ENCODE measurements at regions not wholly inside any gene's neighbourhood (a gene's known extent, or its start where the extent isn't known, plus 50 kb on each side); places are given as distances from the start of the nearest gene placed in this dataset.
A peak's percentile ranks its signal among the peaks of the same experiment; 100 is the strongest.

DNA sequence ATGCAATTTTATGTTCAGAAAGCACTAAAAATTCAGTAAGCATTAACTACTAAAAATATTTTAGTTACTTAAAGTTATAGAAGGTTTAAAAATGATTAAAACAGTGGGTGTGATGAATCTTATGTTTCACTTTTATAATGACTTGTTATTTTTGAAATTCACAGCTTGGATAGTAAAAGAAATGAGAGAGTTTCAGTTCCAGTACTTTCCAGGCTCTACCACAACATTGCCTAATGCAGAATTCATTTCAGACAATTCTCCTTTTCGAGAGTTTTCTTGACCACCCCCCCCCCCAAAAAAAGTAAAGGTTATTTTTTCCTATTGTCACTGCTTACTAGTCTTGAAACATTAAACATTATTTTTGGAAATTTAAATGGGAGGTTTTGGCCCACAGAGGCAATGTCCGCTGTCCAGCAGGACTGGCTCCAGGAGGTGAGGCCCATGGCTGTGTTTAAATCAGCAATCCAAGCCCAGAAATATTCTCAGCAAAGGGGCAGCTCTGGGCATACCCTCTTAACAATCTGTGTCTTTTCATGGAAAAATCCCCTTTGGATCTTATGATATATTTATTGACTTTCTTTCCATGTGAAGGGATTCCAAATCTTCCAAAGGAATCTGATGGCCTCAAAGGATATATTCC lies 519.9 kb downstream of the MAFB start:
- no peak for DNase-seq (ENCODE audit: low read depth, low spot score)

DNA sequence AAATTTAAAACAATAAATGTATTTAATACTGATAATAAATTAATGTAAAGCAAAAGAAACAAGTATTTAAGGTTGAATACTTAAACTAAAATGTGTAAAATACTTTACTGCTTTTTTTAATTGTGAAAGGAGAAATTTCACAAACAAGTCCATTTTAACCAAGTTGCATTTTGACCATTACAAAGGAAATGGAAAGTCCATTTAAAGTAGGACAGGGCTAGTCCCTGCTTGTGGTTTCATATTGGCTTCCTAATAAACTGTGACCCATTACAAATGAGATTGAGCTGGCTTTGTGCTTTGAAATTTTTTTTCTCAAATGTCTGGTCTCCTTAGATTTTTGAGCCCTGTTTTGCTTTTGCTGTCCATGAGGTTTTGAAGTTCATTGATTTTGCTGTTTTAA lies 527.6 kb downstream of the MAFB start:
- DNase-seq (ENCODE audit: low read depth, low spot score) = no peak

DNA sequence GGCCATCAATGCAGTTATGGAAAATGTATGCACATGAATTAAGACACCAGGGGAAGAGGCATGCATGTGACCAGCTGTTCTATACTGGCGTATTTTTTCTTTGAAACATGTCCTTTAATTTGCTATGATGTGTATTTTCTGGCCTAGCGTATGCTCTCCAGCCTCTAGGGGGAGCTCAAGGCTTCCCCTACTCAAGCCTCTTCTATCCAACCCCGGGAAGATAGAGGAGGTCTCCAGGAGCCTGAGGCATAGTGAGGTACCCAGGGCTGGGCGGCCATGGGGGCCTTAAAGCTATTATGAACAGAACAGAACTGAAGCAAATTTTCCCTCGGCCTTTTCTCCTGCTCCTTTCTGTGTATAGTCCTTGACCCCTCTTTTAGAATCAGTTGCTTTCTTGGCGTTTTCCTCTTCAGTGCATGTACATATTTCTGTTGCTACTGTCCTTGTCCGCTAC lies 528.9 kb downstream of the MAFB start:
- peak; percentile 56 for DNase-seq (ENCODE audit: low read depth, low spot score)

DNA sequence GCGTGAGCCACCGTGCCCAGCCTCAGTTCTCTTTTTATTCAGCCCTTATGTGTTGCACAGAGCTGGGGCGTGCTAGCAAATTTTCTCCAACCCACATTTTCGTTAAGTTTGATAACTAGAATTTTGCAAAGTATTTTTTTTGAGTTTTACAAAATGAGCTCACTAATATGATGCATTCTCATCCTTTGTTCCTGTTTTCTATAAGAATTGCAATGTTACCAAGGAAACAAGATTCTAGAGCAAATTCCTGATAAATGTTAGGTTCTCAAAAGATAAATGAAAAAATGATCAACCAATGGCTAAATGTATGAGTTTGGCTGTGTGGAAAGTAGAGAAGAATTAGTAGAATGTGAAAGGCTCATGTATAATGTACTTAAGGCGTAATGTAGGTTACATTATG lies 529.8 kb downstream of the MAFB start:
- no peak for DNase-seq (ENCODE audit: low read depth, low spot score)

DNA sequence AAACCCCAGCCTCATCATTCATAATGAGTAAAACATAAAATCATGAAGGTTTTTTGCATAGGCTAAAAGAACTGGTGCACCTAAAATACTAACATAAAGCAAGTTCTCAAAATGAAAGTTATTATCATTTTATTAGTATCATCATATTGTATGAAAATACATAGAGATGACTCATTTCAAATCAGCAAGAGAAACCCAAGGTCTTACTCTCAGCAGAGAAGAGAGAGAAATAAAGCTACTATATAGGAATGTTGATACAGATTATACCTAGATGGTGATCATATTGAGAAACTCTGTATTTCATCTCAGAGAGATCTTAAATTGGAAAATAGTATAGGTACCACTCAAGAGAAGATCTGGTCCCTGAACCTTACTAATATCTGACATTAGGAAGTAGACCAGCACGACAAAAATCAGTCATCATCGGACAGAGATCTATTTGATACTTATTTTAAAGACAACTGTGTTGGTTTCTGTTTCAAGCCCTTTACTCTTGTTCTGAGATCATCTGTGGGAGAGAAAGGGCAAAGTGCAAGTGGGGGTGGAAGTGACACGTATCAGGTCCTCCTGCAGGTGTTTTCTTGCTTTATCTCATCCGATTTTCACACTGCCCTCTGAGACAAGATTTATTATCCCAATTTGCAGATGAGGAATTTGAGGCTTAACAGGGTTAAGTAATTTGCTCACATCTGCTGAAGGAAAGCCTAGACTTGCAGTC lies 532.3 kb downstream of the MAFB start:
- no peak for DNase-seq (ENCODE audit: low read depth, low spot score)

DNA sequence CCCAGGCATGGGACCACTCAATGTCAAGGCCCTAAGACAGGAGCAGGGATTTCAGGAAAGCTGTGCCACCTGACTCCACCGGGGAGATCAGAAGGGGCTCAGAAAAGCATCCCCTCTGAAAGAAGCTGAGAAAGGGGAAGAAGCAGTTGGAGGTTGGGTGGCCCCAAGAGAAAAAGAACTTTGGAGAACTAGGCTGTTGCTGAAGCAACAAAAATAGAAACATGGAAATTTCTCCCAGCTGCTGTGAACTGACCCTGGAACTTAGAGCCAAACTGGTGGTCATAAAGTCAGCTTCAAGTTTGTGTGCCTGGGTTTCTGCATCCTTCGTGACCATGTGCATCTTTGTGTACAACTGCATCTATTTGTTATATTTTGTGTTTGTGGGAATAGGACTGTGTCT lies 534.5 kb downstream of the MAFB start:
- no peak for DNase-seq (ENCODE audit: low read depth, low spot score)

DNA sequence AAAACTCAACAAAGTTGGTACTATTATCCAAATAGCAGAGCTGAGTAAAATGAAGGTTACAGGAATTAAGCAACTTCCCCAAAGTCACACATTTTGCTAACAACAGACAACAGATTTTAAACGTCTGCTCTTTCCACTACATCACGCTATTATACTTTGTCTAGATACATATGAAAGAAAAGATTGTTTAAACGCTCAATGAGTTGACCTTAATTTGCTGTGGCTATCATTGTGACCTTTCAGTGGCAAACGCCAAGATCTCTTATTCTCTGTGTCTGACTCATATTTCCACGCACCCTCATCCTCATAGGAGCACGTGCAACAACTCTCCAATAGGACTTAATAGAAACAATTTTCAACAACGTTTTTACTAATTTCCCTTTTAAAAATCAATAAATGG lies 540.1 kb downstream of the MAFB start:
- no peak for DNase-seq (ENCODE audit: low read depth, low spot score)

DNA sequence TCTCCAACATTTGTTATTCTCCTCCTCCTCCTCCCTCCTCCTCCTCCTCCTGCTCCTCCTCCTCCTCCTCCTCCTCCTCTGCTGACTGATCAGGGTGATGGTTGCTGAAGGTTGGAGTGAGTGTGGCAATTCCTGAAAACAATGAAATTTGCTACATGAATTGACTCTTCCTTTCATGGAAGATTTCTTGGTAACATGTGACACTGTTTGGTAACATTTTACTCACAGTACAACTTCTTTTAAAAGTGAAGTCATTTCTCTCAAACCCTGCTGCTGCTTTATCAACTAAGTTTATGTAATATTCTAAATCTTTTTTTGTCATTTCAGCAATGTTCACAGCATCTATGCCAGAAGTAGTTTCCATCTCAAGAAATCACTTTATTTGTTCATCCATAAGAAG lies 543.0 kb downstream of the MAFB start:
- no peak for DNase-seq (ENCODE audit: low read depth, low spot score)

DNA sequence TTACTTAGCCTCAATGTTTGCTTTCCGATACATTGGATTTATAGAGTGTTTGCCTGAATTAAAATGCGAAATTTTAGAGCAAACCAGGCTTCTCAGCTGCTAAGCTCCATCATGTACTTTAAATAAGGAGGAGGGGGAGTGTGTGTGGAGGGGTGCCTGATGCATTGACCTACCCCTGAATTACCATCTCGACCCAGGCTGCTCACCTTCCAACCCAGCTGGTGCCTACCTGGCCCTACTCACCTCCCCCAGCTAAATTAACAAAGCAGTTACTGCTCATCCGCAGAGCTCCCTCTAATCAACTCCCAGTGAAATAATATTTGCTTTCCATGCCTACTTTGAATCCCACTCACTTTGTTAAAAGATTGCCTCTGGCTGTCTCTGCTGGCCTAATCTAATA lies 544.5 kb downstream of the MAFB start:
- DNase-seq (ENCODE audit: low read depth, low spot score) = no peak

DNA sequence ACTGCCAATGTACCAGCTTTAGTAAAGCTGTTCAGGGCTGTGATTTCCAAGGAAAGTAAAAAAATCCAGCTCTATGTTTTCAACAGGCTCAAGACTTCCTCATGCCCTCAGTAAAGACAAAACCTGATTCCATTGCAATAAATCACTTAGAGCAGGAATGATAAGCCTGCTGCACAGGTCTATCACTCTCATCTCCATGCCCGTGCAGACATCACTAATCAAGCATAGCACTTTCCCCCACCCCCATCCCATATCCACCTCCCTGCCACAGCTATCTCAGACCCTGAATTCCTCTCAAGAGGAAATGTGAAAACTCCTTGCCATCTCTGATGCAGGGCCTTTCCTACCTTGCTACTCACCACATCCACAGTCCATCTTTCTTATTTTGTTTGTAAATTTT lies 554.9 kb downstream of the MAFB start:
- no peak for DNase-seq (ENCODE audit: low read depth, low spot score)

DNA sequence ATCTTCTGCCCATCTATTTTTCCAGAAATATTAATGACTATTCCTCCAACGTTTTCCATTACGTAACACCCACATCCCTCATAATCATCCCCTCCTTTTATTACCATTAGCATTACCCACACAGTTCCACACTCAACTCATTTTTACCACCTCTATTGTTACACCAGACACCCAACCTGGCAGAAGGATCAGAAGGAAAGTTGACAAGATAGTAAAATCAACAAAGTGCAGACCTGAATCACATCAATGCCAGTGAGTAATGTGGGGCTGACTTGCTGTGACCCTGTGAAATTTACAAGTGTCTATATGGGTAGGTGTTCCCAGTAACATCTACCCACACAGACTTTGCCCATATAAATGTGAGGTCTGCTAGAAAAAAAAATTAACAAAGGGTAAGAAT lies 568.2 kb downstream of the MAFB start:
- no peak for DNase-seq (ENCODE audit: low read depth, low spot score)

DNA sequence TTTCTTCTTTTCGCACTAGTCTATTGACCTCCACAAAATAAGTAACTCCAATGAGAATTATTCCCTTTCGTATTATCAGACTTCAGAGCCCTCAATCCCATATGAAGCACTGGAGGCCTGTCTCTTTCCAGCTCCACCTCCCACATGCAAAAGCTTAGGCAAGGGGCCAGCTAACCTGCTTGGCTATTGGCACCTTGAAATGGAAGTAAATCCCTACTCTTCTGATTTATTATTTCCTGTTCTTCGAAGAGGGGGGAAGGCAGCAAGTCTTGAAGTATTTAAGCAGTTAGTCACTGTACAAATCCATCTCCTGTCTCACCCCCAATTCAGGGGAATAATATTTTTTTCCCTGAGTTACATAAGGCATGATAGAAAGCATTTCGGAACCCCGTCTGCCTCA lies 577.8 kb downstream of the MAFB start:
- DNase-seq (ENCODE audit: low read depth, low spot score) = no peak

DNA sequence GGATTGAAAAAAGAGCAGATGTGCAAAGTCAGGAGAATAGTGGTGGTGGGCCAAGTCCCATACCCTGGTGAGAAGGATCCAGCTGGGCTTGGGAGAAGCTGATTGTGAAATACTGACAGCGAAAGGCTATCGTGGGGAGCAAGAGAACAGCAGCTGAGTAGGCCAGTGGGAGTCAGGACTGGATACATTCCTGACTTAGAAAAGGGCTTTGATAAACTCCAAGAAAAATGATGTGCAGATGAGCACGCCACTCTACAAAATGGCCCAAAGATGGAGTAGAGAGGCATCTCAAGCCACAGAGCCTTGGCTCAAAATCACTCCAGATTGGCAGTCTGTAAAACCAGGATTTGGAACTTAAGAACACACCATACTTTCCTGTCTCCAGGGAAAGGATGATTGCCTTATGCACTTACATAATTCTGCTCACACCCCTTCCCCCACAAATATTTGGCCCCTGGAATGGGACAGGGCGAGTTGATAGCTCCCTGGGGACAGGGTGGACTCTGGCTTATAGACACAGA lies 578.7 kb downstream of the MAFB start:
- DNase-seq (ENCODE audit: low read depth, low spot score) = no peak

DNA sequence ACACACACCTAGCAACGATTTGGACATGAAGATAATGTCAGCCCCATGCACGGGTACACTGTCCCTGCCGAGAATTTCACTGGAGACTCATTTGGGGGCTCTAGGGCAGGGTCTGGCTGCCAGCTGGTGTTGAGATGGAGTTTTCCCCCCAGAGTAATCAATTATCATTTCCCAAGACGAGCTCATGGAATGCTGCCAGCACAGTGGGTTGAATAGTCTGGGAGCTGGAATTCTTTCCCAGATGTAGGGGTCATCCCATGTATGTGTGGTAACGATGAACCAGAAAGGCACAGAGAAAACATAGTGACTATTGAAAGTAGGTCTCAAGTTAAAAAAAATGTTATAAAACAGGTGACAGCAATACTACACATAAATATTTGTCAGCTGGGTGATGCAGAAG lies 579.9 kb downstream of the MAFB start:
- DNase-seq (ENCODE audit: low read depth, low spot score) = no peak

DNA sequence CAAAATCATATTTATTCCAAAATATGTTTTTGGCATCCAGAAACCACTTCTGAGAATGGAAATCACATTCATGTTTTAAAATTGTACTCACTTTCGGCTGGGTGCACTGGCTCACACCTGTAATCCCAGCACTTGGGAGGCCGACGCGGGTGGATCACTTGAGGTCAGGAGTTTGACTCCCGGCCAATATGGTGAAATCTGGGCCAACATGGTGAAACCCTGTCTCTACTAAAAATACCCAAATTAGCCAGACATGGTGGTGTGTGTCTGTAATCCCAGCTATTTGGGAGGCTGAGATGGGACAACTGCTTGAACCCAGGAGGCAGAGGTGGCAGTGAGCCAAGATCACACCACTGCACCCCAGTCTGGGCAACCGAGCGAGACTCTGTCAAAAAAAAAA lies 580.7 kb downstream of the MAFB start:
- DNase-seq (ENCODE audit: low read depth, low spot score) = no peak

DNA sequence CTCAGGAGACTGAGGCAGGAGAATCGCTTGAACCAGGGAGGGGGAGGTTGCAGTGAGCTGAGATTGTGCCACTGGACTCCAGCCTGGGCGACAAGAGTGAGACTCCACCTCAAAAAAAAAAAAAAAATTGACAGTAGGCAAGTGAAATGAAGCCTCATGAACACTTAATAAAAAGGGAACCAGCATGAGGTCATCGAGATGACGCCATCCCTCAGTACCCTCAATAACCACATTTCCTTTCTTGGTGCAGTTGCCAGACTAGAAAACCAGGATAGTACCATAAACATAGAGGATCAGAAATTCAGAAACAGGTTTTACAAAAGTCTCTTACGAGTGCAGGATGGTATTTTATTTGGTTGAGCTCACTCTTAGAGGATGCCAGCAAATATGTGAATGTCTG lies 584.1 kb downstream of the MAFB start:
- DNase-seq (ENCODE audit: low read depth, low spot score) = no peak

DNA sequence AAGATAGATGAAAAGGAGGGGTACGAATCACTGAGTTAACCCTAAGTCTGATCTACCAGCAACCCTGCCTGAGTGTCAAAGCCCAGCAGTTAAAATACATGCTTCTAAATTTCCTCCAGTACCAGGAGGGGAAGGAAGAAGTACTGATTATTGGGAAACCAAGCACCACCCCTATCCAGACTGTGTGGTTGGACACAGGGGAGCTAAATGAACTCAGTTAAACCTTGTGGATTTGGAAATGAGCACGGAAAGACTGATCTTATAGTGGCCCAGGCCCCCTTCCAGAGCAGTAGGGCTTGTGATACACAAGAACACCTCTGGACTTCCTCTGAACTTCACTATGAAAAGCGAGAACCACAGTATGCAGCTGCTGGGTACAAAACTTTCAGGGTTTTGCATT lies 585.6 kb downstream of the MAFB start:
- no peak for DNase-seq (ENCODE audit: low read depth, low spot score)

DNA sequence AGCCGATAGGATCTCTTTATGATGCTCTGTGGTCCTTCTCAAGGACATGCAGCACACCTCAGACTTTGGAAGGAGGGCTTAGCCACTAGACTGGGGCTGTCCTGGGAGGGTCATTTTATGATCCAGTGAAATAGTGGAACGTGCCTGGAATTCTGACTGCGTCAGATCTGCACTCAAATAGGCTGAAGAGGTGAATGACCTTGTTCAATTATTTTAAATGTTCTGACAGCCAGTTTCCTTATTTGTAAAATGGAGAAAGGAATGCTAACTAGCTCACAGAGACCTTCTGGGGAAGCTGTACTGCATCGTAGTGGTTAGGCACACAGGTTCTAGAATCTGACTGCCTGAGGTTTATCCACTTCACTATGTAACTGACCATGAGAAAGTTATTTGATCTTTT lies 587.5 kb downstream of the MAFB start:
- DNase-seq (ENCODE audit: low read depth, low spot score) = no peak

DNA sequence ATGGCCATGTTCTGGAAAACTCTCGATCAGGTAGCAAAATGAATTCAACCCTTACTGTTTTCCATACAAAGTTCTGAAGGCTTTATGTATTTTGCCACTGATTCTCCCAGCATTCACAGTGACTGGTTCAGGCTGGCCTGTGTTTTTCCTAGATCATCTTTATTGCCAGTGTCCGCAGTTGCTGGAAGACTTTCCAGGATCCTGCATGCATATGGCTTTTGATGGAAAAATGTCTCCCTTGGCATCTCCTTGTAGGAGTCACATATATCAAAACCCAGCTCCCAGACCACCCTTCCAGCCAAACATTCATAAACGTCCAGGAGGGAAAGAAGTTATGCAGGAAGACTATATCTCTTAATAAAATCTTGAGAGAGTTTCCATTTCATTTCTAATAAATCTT lies 588.8 kb downstream of the MAFB start:
- no peak for DNase-seq (ENCODE audit: low read depth, low spot score)

DNA sequence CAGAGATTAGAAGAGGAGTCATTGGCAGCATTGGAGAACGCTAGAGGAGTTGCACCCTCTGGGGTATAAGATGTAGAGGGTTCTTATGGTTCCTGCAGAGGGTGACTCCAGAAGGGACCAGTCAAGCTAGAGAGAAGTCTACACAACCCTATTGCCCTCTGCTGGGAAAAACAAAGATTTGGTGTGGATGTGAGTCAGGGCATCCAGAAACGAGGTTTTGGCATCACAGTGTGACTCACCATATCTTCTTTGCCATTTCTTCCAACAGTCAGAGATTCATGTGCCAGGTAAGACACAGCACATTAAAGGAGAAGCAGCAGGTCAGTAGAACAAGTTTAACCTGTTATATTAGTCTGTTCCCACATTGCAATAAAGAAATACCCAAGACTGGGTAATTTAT lies 598.8 kb downstream of the MAFB start:
- DNase-seq (ENCODE audit: low read depth, low spot score) = no peak

DNA sequence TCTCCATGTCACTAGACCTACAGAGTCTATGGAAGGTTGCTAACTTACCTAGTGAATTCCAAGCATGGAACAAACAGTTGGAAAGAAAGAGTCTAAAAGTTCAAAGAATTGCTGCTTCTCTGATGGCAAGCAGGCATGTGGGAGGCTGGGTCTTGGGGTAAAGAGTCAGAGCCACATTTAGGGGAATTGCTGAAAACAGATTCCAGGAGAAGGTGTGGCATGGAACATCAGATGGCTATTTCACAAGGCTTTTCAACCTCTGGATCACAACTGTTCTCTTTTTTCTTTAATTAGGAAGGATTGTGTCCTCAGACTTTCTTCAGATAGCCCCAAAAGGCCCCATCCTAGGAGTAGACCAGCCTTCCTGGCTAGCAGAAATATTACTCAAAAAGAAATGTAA lies 601.5 kb downstream of the MAFB start:
- DNase-seq (ENCODE audit: low read depth, low spot score) = no peak

DNA sequence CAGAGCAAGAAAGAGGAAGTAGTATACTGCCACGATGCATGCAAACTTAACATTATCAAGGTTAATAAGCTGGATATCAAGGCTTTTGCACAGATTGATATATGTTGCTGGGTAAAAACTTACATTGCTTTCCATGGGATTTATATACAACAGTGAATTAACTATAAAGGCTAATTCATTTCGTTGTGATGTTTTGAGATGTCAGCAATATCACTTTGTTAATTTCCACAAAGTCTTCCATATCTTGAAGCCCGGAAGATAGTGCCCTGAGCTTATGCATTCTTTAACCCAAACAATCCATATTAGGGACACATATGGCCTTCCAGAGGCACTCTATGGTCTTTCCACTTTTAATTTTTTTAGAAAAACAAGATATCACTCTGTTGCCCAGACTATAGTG lies 603.5 kb downstream of the MAFB start:
- no peak for DNase-seq (ENCODE audit: low read depth, low spot score)

DNA sequence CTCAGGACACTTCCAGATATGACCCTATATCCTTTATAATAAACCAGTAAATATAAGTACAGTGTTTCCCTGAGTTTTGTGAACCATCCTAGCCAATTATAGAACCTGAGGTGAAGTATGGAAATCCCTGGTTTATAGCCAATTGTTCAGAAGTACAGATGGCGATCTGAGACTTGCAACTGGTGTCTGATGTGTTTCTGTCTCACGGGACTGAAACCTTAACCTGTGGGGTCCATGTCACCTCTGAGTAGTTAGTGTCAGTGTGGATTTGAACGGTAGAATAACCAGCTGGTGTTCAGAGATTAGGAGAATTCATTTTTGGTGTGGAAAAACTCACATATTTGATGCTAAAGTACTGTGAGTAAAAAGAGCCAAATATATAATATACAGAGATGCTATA lies 606.6 kb downstream of the MAFB start:
- DNase-seq (ENCODE audit: low read depth, low spot score) = no peak

DNA sequence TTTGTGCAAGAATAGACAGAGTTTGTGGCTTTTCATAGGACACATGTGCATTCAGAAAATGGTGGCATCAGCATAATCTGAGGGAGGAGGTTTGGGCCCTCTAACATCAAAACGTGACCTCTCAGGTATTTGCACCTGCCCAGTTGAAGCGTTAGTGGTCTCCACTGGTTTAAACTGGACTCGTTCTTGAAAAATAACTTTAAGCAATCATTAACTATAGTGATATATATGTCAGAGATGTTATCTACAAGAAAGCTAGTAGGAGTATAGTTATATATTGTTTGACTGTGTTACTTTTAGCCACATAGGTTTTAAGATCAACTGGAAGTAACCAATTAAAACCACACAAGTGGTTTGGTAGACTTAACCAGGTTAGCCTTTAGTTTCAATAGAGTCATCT lies 607.4 kb downstream of the MAFB start:
- no peak for DNase-seq (ENCODE audit: low read depth, low spot score)
